H1 (cell line): ENCODE measurements at regions not wholly inside any gene's neighbourhood (a gene's known extent, or its start where the extent isn't known, plus 50 kb on each side); places are given as distances from the start of the nearest gene placed in this dataset.

Source experiments
- CTCF ChIA-PET: fragments of 300-600 bp; sonication (Branson Sonifier 250); formaldehyde crosslinking; loops from one replicate; lab custom pipeline; 2021; ENCODE audit not compliant: partially characterized antibody; lab: Charles Lee
- POLR2A ChIA-PET: fragments of 300-600 bp; sonication (Branson Sonifier 250); formaldehyde crosslinking; loops from one replicate; lab custom pipeline; 2021; ENCODE audit warnings: inconsistent platforms; ENCODE audit not compliant: partially characterized antibody; lab: Charles Lee
- DNase-seq, 2 experiments: peaks; one replicate each; pipeline versions ENCODE4 v3.0.0 to v3.0.0-alpha.2; 2010 to 2022; ENCODE audit warnings: low spot score in 2 of 2, low read depth in 1 of 2, mixed read lengths in 1 of 2
- FAIRE-seq: peaks from 2 replicates; lab custom pipeline; 2011; peaks lifted over from hg19 to GRCh38; lab: Jason Lieb, UNC
- H2AFZ ChIP-seq: 2 replicates; pipeline ENCODE4 v1.8.1; 2012; ENCODE audit warnings: low read length, inconsistent platforms
- H2AK5ac ChIP-seq: 2 replicates; pipeline ENCODE4 v1.6.1; 2013; ENCODE audit warnings: low read depth, low read length
- H2BK120ac ChIP-seq: replicated peaks from 2 replicates; pipeline ENCODE3; 2013; ENCODE audit warnings: low read depth, low read length, inconsistent platforms
- H2BK12ac ChIP-seq: 2 replicates; pipeline ENCODE4 v1.6.1; 2013; ENCODE audit warnings: low read depth, low read length
- H2BK15ac ChIP-seq: 2 replicates; pipeline ENCODE4 v1.6.1; 2013; ENCODE audit warnings: low read length
- H2BK20ac ChIP-seq: 2 replicates; pipeline ENCODE4 v1.6.1; 2013; ENCODE audit warnings: low read length
- H2BK5ac ChIP-seq: 2 replicates; pipeline ENCODE4 v1.6.1; 2013; ENCODE audit warnings: low read depth, low read length
- H3K14ac ChIP-seq: 2 replicates; pipeline ENCODE4 v1.6.1; 2013; ENCODE audit warnings: inconsistent platforms; ENCODE audit not compliant: insufficient read length
- H3K18ac ChIP-seq: 2 replicates; pipeline ENCODE4 v1.6.1; 2013; ENCODE audit warnings: low read length; ENCODE audit errors: extremely low read depth
- H3K23ac ChIP-seq: 2 replicates; pipeline ENCODE4 v1.6.1; 2013; ENCODE audit warnings: inconsistent platforms; ENCODE audit not compliant: insufficient read length
- H3K23me2 ChIP-seq: 2 replicates; pipeline ENCODE4 v1.6.1; 2013; ENCODE audit warnings: low read depth, low read length
- H3K27ac ChIP-seq: 2 replicates; pipeline ENCODE4 v1.6.1; 2011; ENCODE audit warnings: low read depth, low read length, inconsistent platforms
- H3K27me3 ChIP-seq, 4 experiments: replicated peaks in 1 of 4; 1 replicate in 1 of 4; 2 replicates in 3 of 4; pipeline versions ENCODE4 v1.6.1 to v1.8.1; 2011 to 2013; ENCODE audit warnings: low read length in 3 of 4, mild to moderate bottlenecking in 3 of 4, inconsistent platforms in 2 of 4, mixed read lengths in 2 of 4, moderate library complexity in 1 of 4; ENCODE audit not compliant: control insufficient read depth in 3 of 4, insufficient read depth in 3 of 4; ENCODE audit errors: extremely low read depth in 1 of 4
- H3K36me3 ChIP-seq, 4 experiments: 2 replicates each; pipeline versions ENCODE4 v1.6.1 to v1.8.1; 2011 to 2013; ENCODE audit warnings: mild to moderate bottlenecking in 4 of 4, low read length in 3 of 4, moderate library complexity in 2 of 4, control low read depth in 1 of 4, inconsistent platforms in 1 of 4; ENCODE audit not compliant: insufficient read depth in 4 of 4, control insufficient read depth in 2 of 4
- H3K4ac ChIP-seq: replicated peaks from 2 replicates; pipeline ENCODE3; 2013; ENCODE audit warnings: low read length, low read depth, mixed read lengths, inconsistent platforms; ENCODE audit not compliant: insufficient read length
- H3K4me1 ChIP-seq, 4 experiments: replicated peaks in 1 of 4; 1 replicate in 1 of 4; 2 replicates in 3 of 4; pipeline versions ENCODE4 v1.6.1 to v1.8.1; 2011 to 2013; ENCODE audit warnings: low read length in 3 of 4, inconsistent platforms in 2 of 4, mixed read lengths in 1 of 4; ENCODE audit not compliant: insufficient read depth in 4 of 4, control insufficient read depth in 3 of 4
- H3K4me2 ChIP-seq, 2 experiments: 2 replicates each; pipeline versions ENCODE4 v1.6.1 to v1.8.1; 2011 to 2013; ENCODE audit warnings: low read depth in 2 of 2, low read length in 2 of 2, control low read depth in 1 of 2, inconsistent platforms in 1 of 2, mild to moderate bottlenecking in 1 of 2; ENCODE audit not compliant: insufficient read depth in 1 of 2
- H3K4me3 ChIP-seq, 4 experiments: fragments of 200-600, 300-600 bp in 1 of 4; sonication (generic), shearing (Covaris generic), sonication (Bioruptor Twin) in 1 of 4; 2 replicates each; pipeline versions ENCODE4 v1.5.1 to v1.8.1; 2011 to 2016; ENCODE audit warnings: low read length in 4 of 4, low read depth in 3 of 4, control low read depth in 2 of 4, inconsistent platforms in 2 of 4, mild to moderate bottlenecking in 2 of 4, mixed read lengths in 1 of 4, moderate library complexity in 1 of 4; ENCODE audit not compliant: insufficient read depth in 2 of 4; ENCODE audit errors: extremely low read depth in 1 of 4
- H3K56ac ChIP-seq: replicated peaks from 2 replicates; pipeline ENCODE3; 2013; ENCODE audit warnings: low read depth, mild to moderate bottlenecking, mixed read lengths, low read length, inconsistent platforms; ENCODE audit not compliant: insufficient read length
- H3K79me1 ChIP-seq: 2 replicates; pipeline ENCODE4 v1.6.1; 2013; ENCODE audit warnings: low read depth, low read length, control low read depth
- H3K79me2 ChIP-seq, 2 experiments: 2 replicates each; pipeline versions ENCODE4 v1.6.1 to v1.8.1; 2012 to 2013; ENCODE audit warnings: low read length in 2 of 2, mild to moderate bottlenecking in 2 of 2, inconsistent platforms in 1 of 2; ENCODE audit not compliant: insufficient read depth in 2 of 2, control insufficient read depth in 1 of 2
- H3K9ac ChIP-seq, 4 experiments: replicated peaks in 1 of 4; 1 replicate in 1 of 4; 2 replicates in 3 of 4; pipeline versions ENCODE4 v1.6.1 to v1.8.1; 2011 to 2013; ENCODE audit warnings: low read depth in 3 of 4, low read length in 3 of 4, control low read depth in 2 of 4, mild to moderate bottlenecking in 2 of 4, moderate library complexity in 2 of 4, inconsistent platforms in 1 of 4; ENCODE audit errors: extremely low read depth in 1 of 4
- H3K9me3 ChIP-seq, 2 experiments: 2 replicates each; pipeline versions ENCODE4 v1.6.1 to v1.8.1; 2012 to 2013; ENCODE audit warnings: mild to moderate bottlenecking in 2 of 2, moderate library complexity in 2 of 2, control low read depth in 1 of 2, inconsistent platforms in 1 of 2, low read depth in 1 of 2, low read length in 1 of 2, mixed read lengths in 1 of 2; ENCODE audit not compliant: insufficient read depth in 2 of 2
- H4K20me1 ChIP-seq, 2 experiments: replicated peaks in 1 of 2; 2 replicates each; pipeline versions ENCODE3 to v1.8.1; 2011 to 2013; ENCODE audit warnings: inconsistent platforms in 2 of 2, low read length in 2 of 2, mild to moderate bottlenecking in 1 of 2; ENCODE audit not compliant: insufficient read depth in 2 of 2, control insufficient read depth in 1 of 2
- H4K5ac ChIP-seq: 2 replicates; pipeline ENCODE4 v1.6.1; 2013; ENCODE audit warnings: low read length, low read depth, mixed read lengths, inconsistent platforms; ENCODE audit not compliant: insufficient read length
- H4K8ac ChIP-seq: 2 replicates; pipeline ENCODE4 v1.8.0; 2013; ENCODE audit warnings: mild to moderate bottlenecking, moderate library complexity, low read length, inconsistent platforms; ENCODE audit not compliant: insufficient read depth; ENCODE audit errors: extremely low read depth
- H4K91ac ChIP-seq: replicated peaks from 2 replicates; pipeline ENCODE3; 2013; ENCODE audit warnings: low read length, mixed read lengths, inconsistent platforms; ENCODE audit not compliant: insufficient read length
- CHD2 ChIP-seq: IDR thresholded peaks from 2 replicates; pipeline ENCODE4 v1.6.1; 2012; ENCODE audit warnings: low read length, improper control_type of control experiment
- MAX ChIP-seq: IDR thresholded peaks from 2 replicates; pipeline ENCODE4 v1.6.1; 2012; ENCODE audit warnings: inconsistent platforms
- POLR2A ChIP-seq, 2 experiments: IDR thresholded peaks; 1 replicate in 1 of 2; 2 replicates in 1 of 2; pipeline ENCODE4 v1.6.1; 2011; ENCODE audit warnings: low read depth in 2 of 2, low read length in 2 of 2, mild to moderate bottlenecking in 2 of 2; ENCODE audit errors: control extremely low read depth in 1 of 2
- POLR2AphosphoS5 ChIP-seq: IDR thresholded peaks from 2 replicates; pipeline ENCODE4 v1.6.1; 2011; ENCODE audit warnings: low read depth, low read length
- WGBS, 2 experiments: shearing (Covaris generic) in 1 of 2; methylation state at CpG; one replicate each; pipeline versions ENCODE4 v1.1.6 to v1.1.7; 2013 to 2015; ENCODE audit warnings: low lambda C conversion rate in 2 of 2, mixed read lengths in 2 of 2, inconsistent platforms in 1 of 2, low coverage in 1 of 2, missing lambda C conversion rate in 1 of 2; ENCODE audit not compliant: insufficient replicate concordance in 2 of 2, insufficient coverage in 1 of 2, insufficient read length in 1 of 2; ENCODE audit errors: extremely low coverage in 1 of 2, missing lambda C conversion rate in 1 of 2; 5-methylcytosine and 5-hydroxymethylcytosine counted together

GRCh38 chr3:176313426-176313825, 883.9 kb downstream of the TBL1XR1 start:
- Histone ChIP-seq H3K4me1 (peaks cover 0 to 4% (median under 1%) of the 10 kb centered on the region in 4 experiments; a peak in 2 of 7 replicates), H3K9ac (no peak overlapping the region), H2AK5ac (no peak overlapping the region), H4K8ac (no peak overlapping the region), H2BK120ac (no peak overlapping the region), H4K5ac (no peak overlapping the region), H3K79me2 (peaks cover 11 to 99% of the 10 kb centered on the region in 2 experiments; a peak in 3 of 4 replicates), H3K36me3 (peaks cover 0 to 88% (median 27%) of the 10 kb centered on the region in 4 experiments; a peak in 7 of 8 replicates), H4K91ac (no peak overlapping the region), H2AFZ (no peak overlapping the region), H4K20me1 (peaks cover 9 to 20% of the 10 kb centered on the region in 2 experiments), H3K27ac (no peak overlapping the region), H3K4me2 (no peak overlapping the region), H3K79me1 (peaks cover 1% of the 10 kb centered on the region; the same call in 1 of the 2 replicates), H3K27me3 (no peaks in the 10 kb centered on the region), H3K4ac (no peak overlapping the region), H3K18ac (no peak overlapping the region), H2BK12ac (no peak overlapping the region), H2BK20ac (no peak overlapping the region), H2BK15ac (no peak overlapping the region), H3K56ac (no peak overlapping the region), H3K4me3 (no peak overlapping the region), H2BK5ac (no peak overlapping the region), H3K14ac (no peak overlapping the region), H3K9me3 (no peaks in the 10 kb centered on the region), H3K23ac (no peak overlapping the region), H3K23me2 (no peaks in the 10 kb centered on the region)
- FAIRE-seq (no peak), DNase-seq (no peak)
- CTCF ChIA-PET, result interaction anchor here (0.6 kb wide), 2 partner anchors 80 to 203 kb away, joined by 3 read pairs; no protein-coding TSS in a partner anchor
- TF ChIP-seq MAX, result no peak
- peak; percentile 62 for TF ChIP-seq POLR2AphosphoS5
- no peak for TF ChIP-seq CHD2
- peak in 1 of 2 experiments; percentile 63; a peak in 1 of 3 replicates for TF ChIP-seq POLR2A (IDR thresholded peaks at IDR 0.05; ENCODE audit: control extremely low read depth in 1 of 2, low read depth in 2 of 2, low read length in 2 of 2)
- POLR2A ChIA-PET, result interaction anchor here (0.9 to 5.7 kb wide), 8 partner anchors 9 to 117 kb away, joined by 3 to 29 read pairs (median 4); no protein-coding TSS in a partner anchor
- WGBS, 2 experiments, result 76% methylated on average over 3 of the region's 3 CpGs; no CpG with 5 or more reads in 1 of the 2 experiments
